H9 (cell line): ENCODE measurements at regions not wholly inside any gene's neighbourhood (a gene's known extent, or its start where the extent isn't known, plus 50 kb on each side); places are given as distances from the start of the nearest gene placed in this dataset.

Source experiments
- DNase-seq: peaks from one replicate; pipeline ENCODE4 v3.0.0-alpha.2; 2017
- H2AFZ ChIP-seq: one replicate; pipeline ENCODE4 v1.6.1; 2013; ENCODE audit warnings: mild to moderate bottlenecking, low read length, control low read depth, moderate library complexity
- H2AK5ac ChIP-seq: 2 replicates; pipeline ENCODE4 v1.6.1; 2013; ENCODE audit warnings: low read length, control low read depth, mixed read lengths; ENCODE audit not compliant: insufficient read length
- H2BK120ac ChIP-seq: one replicate; pipeline ENCODE4 v1.6.1; 2013; ENCODE audit warnings: low read depth, mild to moderate bottlenecking, low read length, control low read depth, inconsistent platforms; ENCODE audit not compliant: poor library complexity, severe bottlenecking
- H2BK12ac ChIP-seq: 2 replicates; pipeline ENCODE4 v1.6.1; 2013; ENCODE audit warnings: low read length, control low read depth, mixed read lengths, low read depth; ENCODE audit not compliant: insufficient read length
- H2BK15ac ChIP-seq: 2 replicates; pipeline ENCODE4 v1.6.1; 2013; ENCODE audit warnings: low read depth, low read length, control low read depth
- H2BK20ac ChIP-seq: one replicate; pipeline ENCODE4 v1.6.1; 2013; ENCODE audit warnings: low read depth, mild to moderate bottlenecking, low read length, control low read depth, inconsistent platforms; ENCODE audit not compliant: poor library complexity, severe bottlenecking
- H2BK5ac ChIP-seq: 2 replicates; pipeline ENCODE4 v1.6.1; 2013; ENCODE audit warnings: low read length, control low read depth, mixed read lengths; ENCODE audit not compliant: insufficient read length
- H3K14ac ChIP-seq: 2 replicates; pipeline ENCODE4 v1.6.1; 2013; ENCODE audit warnings: low read length, control low read depth; ENCODE audit not compliant: insufficient read depth
- H3K18ac ChIP-seq: 2 replicates; pipeline ENCODE4 v1.6.1; 2013; ENCODE audit warnings: low read depth, mild to moderate bottlenecking, mixed read lengths, low read length, control low read depth; ENCODE audit not compliant: insufficient read length
- H3K23ac ChIP-seq: 2 replicates; pipeline ENCODE4 v1.6.1; 2013; ENCODE audit warnings: low read length, control low read depth, mixed read lengths, low read depth; ENCODE audit not compliant: insufficient read length
- H3K23me2 ChIP-seq: 2 replicates; pipeline ENCODE4 v1.6.1; 2013; ENCODE audit warnings: low read depth, mild to moderate bottlenecking, mixed read lengths, low read length, control low read depth; ENCODE audit not compliant: insufficient read length, poor library complexity, severe bottlenecking
- H3K27ac ChIP-seq: 2 replicates; pipeline ENCODE4 v1.5.1; 2013; ENCODE audit warnings: low read length, control low read depth, mixed read lengths, low read depth; ENCODE audit not compliant: insufficient read length
- H3K27me3 ChIP-seq: 2 replicates; pipeline ENCODE4 v1.6.1; 2013; ENCODE audit warnings: low read length, control low read depth, inconsistent platforms; ENCODE audit not compliant: insufficient read depth
- H3K4ac ChIP-seq: 2 replicates; pipeline ENCODE4 v1.6.1; 2013; ENCODE audit warnings: low read depth, mild to moderate bottlenecking, control low read depth, inconsistent platforms, low read length, moderate library complexity
- H3K4me1 ChIP-seq: 2 replicates; pipeline ENCODE4 v1.6.1; 2013; ENCODE audit warnings: low read length, control low read depth, inconsistent platforms; ENCODE audit not compliant: insufficient read depth
- H3K4me2 ChIP-seq: 2 replicates; pipeline ENCODE4 v1.6.1; 2013; ENCODE audit warnings: low read length, control low read depth, mixed read lengths; ENCODE audit not compliant: insufficient read length, insufficient read depth
- H3K56ac ChIP-seq: 2 replicates; pipeline ENCODE4 v1.6.1; 2013; ENCODE audit warnings: low read depth, mild to moderate bottlenecking, mixed read lengths, low read length, control low read depth; ENCODE audit not compliant: insufficient read length
- H3K79me1 ChIP-seq: 2 replicates; pipeline ENCODE4 v1.6.1; 2013; ENCODE audit warnings: low read depth, mild to moderate bottlenecking, moderate library complexity, low read length, control low read depth, inconsistent platforms; ENCODE audit not compliant: insufficient read depth, poor library complexity, severe bottlenecking
- H3K79me2 ChIP-seq: 2 replicates; pipeline ENCODE4 v1.6.1; 2013; ENCODE audit warnings: low read length, control low read depth, inconsistent platforms; ENCODE audit not compliant: insufficient read depth
- H3K9ac ChIP-seq: 2 replicates; pipeline ENCODE4 v1.6.1; 2013; ENCODE audit warnings: low read length, control low read depth, mixed read lengths; ENCODE audit not compliant: insufficient read length; ENCODE audit errors: extremely low read depth
- H3K9me3 ChIP-seq: one replicate; pipeline ENCODE4 v1.6.1; 2013; ENCODE audit warnings: low read depth, low read length, inconsistent platforms; ENCODE audit not compliant: control insufficient read depth
- H3T11ph ChIP-seq: one replicate; pipeline ENCODE4 v1.6.1; 2013; ENCODE audit warnings: mild to moderate bottlenecking, low read length, control low read depth, inconsistent platforms
- H4K20me1 ChIP-seq: one replicate; pipeline ENCODE4 v1.6.1; 2013; ENCODE audit not compliant: control insufficient read depth, insufficient read length, insufficient read depth
- H4K5ac ChIP-seq: 2 replicates; pipeline ENCODE4 v1.6.1; 2013; ENCODE audit warnings: low read depth, mild to moderate bottlenecking, mixed read lengths, low read length, control low read depth; ENCODE audit not compliant: insufficient read length
- H4K8ac ChIP-seq: replicated peaks from 2 replicates; pipeline ENCODE4 v1.6.1; 2013; ENCODE audit warnings: low read length, control low read depth, mixed read lengths, low read depth; ENCODE audit not compliant: insufficient read length
- H4K91ac ChIP-seq: 2 replicates; pipeline ENCODE4 v1.6.1; 2013; ENCODE audit warnings: low read depth, mild to moderate bottlenecking, moderate library complexity, mixed read lengths, low read length, control low read depth; ENCODE audit not compliant: insufficient read length
- H3K27ac Mint-ChIP-seq, 3 experiments: 2 replicates in 2 of 3; 3 replicates in 1 of 3; pipeline ENCODE4 v1.8.0; 2020 to 2021; ENCODE audit warnings: mixed read lengths in 3 of 3, mild to moderate bottlenecking in 1 of 3, moderate library complexity in 1 of 3
- H3K27me3 Mint-ChIP-seq: 2 replicates; pipeline ENCODE4 v1.8.0; 2021; ENCODE audit warnings: low read depth, mild to moderate bottlenecking, moderate library complexity, mixed read lengths
- H3K36me3 Mint-ChIP-seq, 3 experiments: 2 replicates in 2 of 3; 3 replicates in 1 of 3; pipeline ENCODE4 v1.8.0; 2020 to 2021; ENCODE audit warnings: low read depth in 3 of 3, mixed read lengths in 3 of 3; ENCODE audit not compliant: insufficient read depth in 1 of 3
- H3K4me1 Mint-ChIP-seq, 2 experiments: 2 replicates each; pipeline ENCODE4 v1.8.0; 2020; ENCODE audit warnings: mixed read lengths in 2 of 2
- H3K4me3 Mint-ChIP-seq, 2 experiments: 2 replicates in 1 of 2; 3 replicates in 1 of 2; pipeline ENCODE4 v1.8.0; 2020 to 2021; ENCODE audit warnings: mild to moderate bottlenecking in 2 of 2, mixed read lengths in 2 of 2, moderate library complexity in 1 of 2
- H3K9me3 Mint-ChIP-seq, 2 experiments: 2 replicates in 1 of 2; 3 replicates in 1 of 2; pipeline ENCODE4 v1.8.0; 2020; ENCODE audit warnings: mild to moderate bottlenecking in 2 of 2, mixed read lengths in 2 of 2, moderate library complexity in 1 of 2
- WGBS: extraction: QIAGEN DNeasy Blood & Tissue Kit; methylation state at CpG from one replicate; pipeline ENCODE4 v1.1.7; 2013; ENCODE audit warnings: missing lambda C conversion rate, low lambda C conversion rate, mixed read lengths; ENCODE audit not compliant: insufficient read length; ENCODE audit errors: extremely low coverage; 5-methylcytosine and 5-hydroxymethylcytosine counted together
- TF ChIP-seq, protein P1 (sequence below): fragments of 200-600 bp; sonication (generic); conservative IDR thresholded peaks from 3 replicates; pipeline ENCODE4 v1.8.0; 2021; ENCODE audit warnings: antibody characterized with exemption, mild to moderate bottlenecking

GRCh38 chr20:10953437-10953836, 279.6 kb upstream of the JAG1 start:
- no peak overlapping the region for H3K9ac ChIP-seq
- no peak overlapping the region for H4K5ac ChIP-seq
- Mint-ChIP-seq H3K27ac (no peak overlapping the region), H3K36me3 (no peaks in the 10 kb centered on the region; a peak in 1 of 7 replicates), H3K4me3 (no peak overlapping the region), H3K4me1 (peaks cover 15 to 35% of the 10 kb centered on the region in 2 experiments), H3K27me3 (no peaks in the 10 kb centered on the region), H3K9me3 (no peaks in the 10 kb centered on the region)
- H2AFZ ChIP-seq: no peak overlapping the region
- no peaks in the 10 kb centered on the region for H3K23me2 ChIP-seq
- no peak overlapping the region for H4K8ac ChIP-seq
- H4K91ac ChIP-seq: no peak overlapping the region
- no peak overlapping the region for H3K27ac ChIP-seq
- no peak overlapping the region for H3K23ac ChIP-seq
- no peak overlapping the region for H2BK120ac ChIP-seq
- no peak overlapping the region for H2BK15ac ChIP-seq
- no peak overlapping the region for H2BK12ac ChIP-seq
- no peaks in the 10 kb centered on the region for H3K27me3 ChIP-seq
- DNase-seq: no peak
- no peak overlapping the region for H2BK20ac ChIP-seq
- no CpG with 5 or more reads among the region's 2 CpGs for WGBS
- no peak overlapping the region for H3K14ac ChIP-seq
- H3K79me1 ChIP-seq: no peaks in the 10 kb centered on the region
- H3K4me2 ChIP-seq: no peak overlapping the region
- no peaks in the 10 kb centered on the region for H4K20me1 ChIP-seq
- no peak overlapping the region for H3K18ac ChIP-seq
- TF ChIP-seq, protein P1, sequence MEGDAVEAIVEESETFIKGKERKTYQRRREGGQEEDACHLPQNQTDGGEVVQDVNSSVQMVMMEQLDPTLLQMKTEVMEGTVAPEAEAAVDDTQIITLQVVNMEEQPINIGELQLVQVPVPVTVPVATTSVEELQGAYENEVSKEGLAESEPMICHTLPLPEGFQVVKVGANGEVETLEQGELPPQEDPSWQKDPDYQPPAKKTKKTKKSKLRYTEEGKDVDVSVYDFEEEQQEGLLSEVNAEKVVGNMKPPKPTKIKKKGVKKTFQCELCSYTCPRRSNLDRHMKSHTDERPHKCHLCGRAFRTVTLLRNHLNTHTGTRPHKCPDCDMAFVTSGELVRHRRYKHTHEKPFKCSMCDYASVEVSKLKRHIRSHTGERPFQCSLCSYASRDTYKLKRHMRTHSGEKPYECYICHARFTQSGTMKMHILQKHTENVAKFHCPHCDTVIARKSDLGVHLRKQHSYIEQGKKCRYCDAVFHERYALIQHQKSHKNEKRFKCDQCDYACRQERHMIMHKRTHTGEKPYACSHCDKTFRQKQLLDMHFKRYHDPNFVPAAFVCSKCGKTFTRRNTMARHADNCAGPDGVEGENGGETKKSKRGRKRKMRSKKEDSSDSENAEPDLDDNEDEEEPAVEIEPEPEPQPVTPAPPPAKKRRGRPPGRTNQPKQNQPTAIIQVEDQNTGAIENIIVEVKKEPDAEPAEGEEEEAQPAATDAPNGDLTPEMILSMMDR: no peak
- H3T11ph ChIP-seq: no peak overlapping the region
- no peak overlapping the region for H2BK5ac ChIP-seq
- peaks cover 3% of the 10 kb centered on the region; the same call in 1 of the 2 replicates for H3K4me1 ChIP-seq
- H3K4ac ChIP-seq: no peak overlapping the region
- no peaks in the 10 kb centered on the region for H3K9me3 ChIP-seq
- H3K79me2 ChIP-seq: no peaks in the 10 kb centered on the region
- H3K56ac ChIP-seq: no peak overlapping the region
- H2AK5ac ChIP-seq: no peak overlapping the region
